ENCODE measurements at regions not wholly inside any gene's neighbourhood (a gene's known extent, or its start where the extent isn't known, plus 50 kb on each side); places are given as distances from the start of the nearest gene placed in this dataset.

DNA sequence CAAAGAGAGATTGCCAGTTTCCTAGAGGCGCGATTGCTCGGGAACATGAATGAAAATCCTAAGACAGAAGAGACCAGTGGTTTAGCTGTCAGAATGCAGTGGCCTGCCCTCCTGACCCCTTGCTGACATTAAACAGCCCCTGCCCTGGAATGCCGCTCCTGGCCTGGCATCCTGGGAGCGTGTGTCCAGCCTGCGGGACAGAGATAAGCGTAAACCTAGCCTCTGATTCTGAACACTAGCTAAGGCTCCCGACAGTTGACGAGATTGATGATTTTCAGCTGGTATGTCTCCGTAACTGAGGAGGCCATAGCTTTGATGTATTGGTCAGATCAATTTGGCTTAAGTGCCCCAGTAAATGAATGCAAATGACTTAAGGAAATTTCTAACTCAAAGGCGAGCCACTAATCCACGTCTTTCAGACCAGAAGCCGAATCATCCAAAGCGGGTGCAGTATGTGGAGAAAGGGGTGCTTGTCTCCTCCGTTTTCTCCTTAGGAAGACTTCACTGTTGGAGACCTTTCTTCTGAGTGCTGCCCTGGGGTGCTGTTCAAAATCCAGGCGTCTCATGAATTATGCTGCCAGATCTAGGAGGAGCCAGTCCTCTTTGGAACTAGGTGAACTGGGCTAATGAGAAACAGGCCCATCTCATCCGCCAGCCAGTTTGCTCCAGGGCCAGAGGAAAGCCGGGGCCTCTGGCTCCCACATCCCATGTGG lies 142.5 kb upstream of the L3MBTL4 start:
- no peaks in the 10 kb centered on the region for H3K4me1 ChIP-seq (ENCODE audit: insufficient read depth, low read length, severe bottlenecking)
- H3K27ac ChIP-seq (ENCODE audit: low read depth, low read length, poor library complexity, severe bottlenecking) = no peak overlapping the region
- H3K9me2 ChIP-seq (ENCODE audit: low read depth, low read length) = no peaks in the 10 kb centered on the region
- no peaks in the 10 kb centered on the region for H3K79me2 ChIP-seq (ENCODE audit: insufficient read depth, low read length)
- H3K27me3 ChIP-seq (ENCODE audit: insufficient read depth, low read length) = peaks cover 6% of the 10 kb centered on the region; the same call in 1 of the 2 replicates
- no peak overlapping the region for H3K9ac ChIP-seq (ENCODE audit: low read length)
- no peaks in the 10 kb centered on the region for H3K9me3 ChIP-seq (ENCODE audit: low read length)
- H3K4me2 ChIP-seq (ENCODE audit: low read length) = no peak overlapping the region
- no peak overlapping the region for H2AFZ ChIP-seq (ENCODE audit: low read length)
- H3F3A ChIP-seq (ENCODE audit: insufficient read depth, low read length) = no peaks in the 10 kb centered on the region
- TF ChIP-seq EZH2 (IDR thresholded peaks at IDR 0.05; ENCODE audit: borderline replicate concordance, low read length) = no peak
- TF ChIP-seq, protein P1, sequence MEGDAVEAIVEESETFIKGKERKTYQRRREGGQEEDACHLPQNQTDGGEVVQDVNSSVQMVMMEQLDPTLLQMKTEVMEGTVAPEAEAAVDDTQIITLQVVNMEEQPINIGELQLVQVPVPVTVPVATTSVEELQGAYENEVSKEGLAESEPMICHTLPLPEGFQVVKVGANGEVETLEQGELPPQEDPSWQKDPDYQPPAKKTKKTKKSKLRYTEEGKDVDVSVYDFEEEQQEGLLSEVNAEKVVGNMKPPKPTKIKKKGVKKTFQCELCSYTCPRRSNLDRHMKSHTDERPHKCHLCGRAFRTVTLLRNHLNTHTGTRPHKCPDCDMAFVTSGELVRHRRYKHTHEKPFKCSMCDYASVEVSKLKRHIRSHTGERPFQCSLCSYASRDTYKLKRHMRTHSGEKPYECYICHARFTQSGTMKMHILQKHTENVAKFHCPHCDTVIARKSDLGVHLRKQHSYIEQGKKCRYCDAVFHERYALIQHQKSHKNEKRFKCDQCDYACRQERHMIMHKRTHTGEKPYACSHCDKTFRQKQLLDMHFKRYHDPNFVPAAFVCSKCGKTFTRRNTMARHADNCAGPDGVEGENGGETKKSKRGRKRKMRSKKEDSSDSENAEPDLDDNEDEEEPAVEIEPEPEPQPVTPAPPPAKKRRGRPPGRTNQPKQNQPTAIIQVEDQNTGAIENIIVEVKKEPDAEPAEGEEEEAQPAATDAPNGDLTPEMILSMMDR (IDR thresholded peaks at IDR 0.05; ENCODE audit: low read length) = no peak
- H4K20me1 ChIP-seq (ENCODE audit: insufficient read depth, low read length) = no peaks in the 10 kb centered on the region; the same call in 1 of the 2 replicates
- H3K36me3 ChIP-seq (ENCODE audit: insufficient read depth, low read length) = no peaks in the 10 kb centered on the region
- no peak overlapping the region for H3K4me3 ChIP-seq (ENCODE audit: low read depth, low read length, poor library complexity, severe bottlenecking)

DNA sequence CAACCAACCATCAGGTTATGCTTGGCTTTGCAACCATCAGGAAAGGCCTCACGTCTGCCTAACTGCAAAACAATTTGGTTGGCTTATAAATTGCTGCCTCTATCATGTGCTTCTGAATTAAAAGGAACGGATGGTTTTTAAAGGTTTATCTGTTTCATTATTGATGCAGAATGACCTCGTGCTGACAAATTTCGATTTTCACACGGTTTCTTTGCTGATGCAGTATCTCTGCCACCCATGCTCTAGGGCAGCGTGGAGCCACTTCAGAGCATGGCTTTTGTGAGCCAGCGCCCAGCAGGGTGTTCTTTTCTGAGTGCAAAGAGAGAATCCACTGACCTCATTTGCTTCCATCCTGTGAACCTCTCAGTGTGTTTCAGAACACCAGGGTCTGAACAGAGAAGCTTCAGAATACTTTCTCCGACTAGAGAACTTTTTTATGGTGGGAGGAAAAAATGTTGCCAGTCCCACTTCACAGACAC lies 143.1 kb upstream of the L3MBTL4 start:
- Histone ChIP-seq H3F3A (ENCODE audit: insufficient read depth, low read length) (no peaks in the 10 kb centered on the region), H3K4me2 (ENCODE audit: low read length) (no peak overlapping the region), H3K9ac (ENCODE audit: low read length) (no peak overlapping the region), H3K9me3 (ENCODE audit: low read length) (no peaks in the 10 kb centered on the region), H3K79me2 (ENCODE audit: insufficient read depth, low read length) (no peaks in the 10 kb centered on the region), H2AFZ (ENCODE audit: low read length) (no peak overlapping the region), H3K27me3 (ENCODE audit: insufficient read depth, low read length) (peaks cover 6% of the 10 kb centered on the region; the same call in 1 of the 2 replicates), H3K36me3 (ENCODE audit: insufficient read depth, low read length) (no peaks in the 10 kb centered on the region), H3K4me3 (ENCODE audit: low read depth, low read length, poor library complexity, severe bottlenecking) (no peak overlapping the region), H3K4me1 (ENCODE audit: insufficient read depth, low read length, severe bottlenecking) (no peaks in the 10 kb centered on the region), H3K27ac (ENCODE audit: low read depth, low read length, poor library complexity, severe bottlenecking) (no peak overlapping the region), H4K20me1 (ENCODE audit: insufficient read depth, low read length) (no peaks in the 10 kb centered on the region; the same call in 1 of the 2 replicates), H3K9me2 (ENCODE audit: low read depth, low read length) (no peaks in the 10 kb centered on the region)
- no peak for TF ChIP-seq EZH2 (IDR thresholded peaks at IDR 0.05; ENCODE audit: borderline replicate concordance, low read length)
- TF ChIP-seq, protein P1 (IDR thresholded peaks at IDR 0.05; ENCODE audit: low read length) = no peak

DNA sequence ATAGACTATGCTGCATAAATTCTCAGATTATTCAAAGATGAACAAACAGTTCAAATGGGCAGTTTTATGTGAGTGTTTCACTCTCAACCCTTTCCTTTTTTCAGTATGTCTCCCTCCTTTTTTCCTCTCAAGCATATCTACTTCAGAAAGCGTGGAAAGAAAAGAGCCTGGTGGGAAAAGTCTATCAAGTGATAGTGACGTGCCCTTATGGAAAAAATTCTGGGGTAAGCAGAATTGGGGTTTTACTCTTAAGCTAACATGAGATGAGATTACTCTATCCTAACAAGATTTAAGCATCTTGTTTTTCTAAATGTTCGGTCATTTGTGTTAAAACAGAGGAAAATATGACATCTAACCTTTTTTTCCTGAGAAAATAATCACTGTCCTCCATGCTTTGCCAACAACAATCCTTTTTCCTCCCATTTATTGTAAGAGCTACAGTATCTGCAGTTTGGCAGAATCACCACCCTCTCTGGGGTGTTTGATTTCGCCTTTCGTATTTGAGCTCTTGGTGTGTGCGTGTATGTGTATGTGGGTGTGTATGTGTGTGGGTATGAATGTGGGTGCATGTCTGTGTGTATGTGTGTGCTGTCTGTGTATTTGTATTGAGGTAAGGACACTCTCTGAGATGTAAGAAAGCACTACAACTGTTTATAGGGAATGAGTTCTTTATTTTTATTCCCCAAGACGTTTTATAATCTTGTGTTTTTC lies 143.9 kb upstream of the L3MBTL4 start:
- Histone ChIP-seq H3K4me1 (ENCODE audit: insufficient read depth, low read length, severe bottlenecking) (no peaks in the 10 kb centered on the region), H3K36me3 (ENCODE audit: insufficient read depth, low read length) (no peaks in the 10 kb centered on the region), H3K4me2 (ENCODE audit: low read length) (no peak overlapping the region), H3K79me2 (ENCODE audit: insufficient read depth, low read length) (no peaks in the 10 kb centered on the region), H3K9me2 (ENCODE audit: low read depth, low read length) (no peaks in the 10 kb centered on the region), H3K27me3 (ENCODE audit: insufficient read depth, low read length) (peaks cover 6% of the 10 kb centered on the region; the same call in 1 of the 2 replicates), H4K20me1 (ENCODE audit: insufficient read depth, low read length) (no peaks in the 10 kb centered on the region; the same call in 1 of the 2 replicates), H3K27ac (ENCODE audit: low read depth, low read length, poor library complexity, severe bottlenecking) (no peak overlapping the region), H3F3A (ENCODE audit: insufficient read depth, low read length) (no peaks in the 10 kb centered on the region), H2AFZ (ENCODE audit: low read length) (no peak overlapping the region), H3K9me3 (ENCODE audit: low read length) (no peaks in the 10 kb centered on the region), H3K4me3 (ENCODE audit: low read depth, low read length, poor library complexity, severe bottlenecking) (no peak overlapping the region), H3K9ac (ENCODE audit: low read length) (no peak overlapping the region)
- TF ChIP-seq, protein P1 (IDR thresholded peaks at IDR 0.05; ENCODE audit: low read length) = no peak
- TF ChIP-seq EZH2 (IDR thresholded peaks at IDR 0.05; ENCODE audit: borderline replicate concordance, low read length) = no peak

All from OCI-LY1 (cell line).